HG03442 (cell line): ENCODE measurements at regions not wholly inside any gene's neighbourhood (a gene's known extent, or its start where the extent isn't known, plus 50 kb on each side); places are given as distances from the start of the nearest gene placed in this dataset.
"Not testable (repeated sequence)": the region's sequence is repeated elsewhere in the genome, so short reads cannot be mapped to it uniquely, and the experiment has no call there.

Experiments used
- ATAC-seq: cut with Tn5 transposase; IDR thresholded peaks from one replicate; pipeline ENCODE4 v1.9.1; 2021; ENCODE audit warnings: mild to moderate bottlenecking, moderate library complexity; ENCODE audit not compliant: unreplicated experiment

DNA sequence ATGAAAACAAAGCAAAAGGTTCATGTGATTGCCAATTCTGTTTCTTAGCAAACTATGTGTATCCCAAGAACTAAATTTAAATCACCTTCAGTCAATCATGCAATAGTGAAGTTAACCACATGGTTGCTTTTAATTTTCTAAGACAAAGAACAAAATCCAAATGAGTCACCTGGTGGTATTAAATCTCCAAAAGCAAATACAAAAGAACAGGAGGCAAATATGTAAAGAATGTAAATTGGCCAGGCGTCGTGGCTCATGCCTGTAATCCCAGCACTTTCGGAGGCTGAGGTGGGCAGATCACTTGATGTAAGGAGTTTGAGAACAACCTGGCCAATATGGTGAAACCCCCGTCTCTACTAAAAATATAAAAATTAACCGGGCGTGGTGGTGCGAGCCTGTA is 54.2 kb upstream of the PIK3R4 start:
- no peak for ATAC-seq

DNA sequence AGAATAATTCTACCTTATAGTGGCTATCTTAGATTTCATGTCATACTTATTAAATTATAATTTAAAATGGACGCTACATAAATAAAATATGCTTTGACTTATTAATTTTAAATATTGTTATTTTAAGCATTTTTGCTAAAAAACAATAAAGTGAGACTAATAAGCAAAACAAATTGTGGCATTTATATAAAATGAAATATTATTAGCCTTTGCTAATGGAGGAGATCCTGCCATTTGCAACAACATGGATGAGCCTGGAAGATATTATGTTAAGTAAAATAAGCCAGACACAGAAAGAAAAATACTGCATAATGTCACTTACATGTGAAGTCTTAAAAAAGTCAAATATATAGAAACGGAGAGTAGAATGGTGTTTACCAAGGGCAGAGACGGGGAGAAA is 54.8 kb upstream of the PIK3R4 start:
- no peak for ATAC-seq

DNA sequence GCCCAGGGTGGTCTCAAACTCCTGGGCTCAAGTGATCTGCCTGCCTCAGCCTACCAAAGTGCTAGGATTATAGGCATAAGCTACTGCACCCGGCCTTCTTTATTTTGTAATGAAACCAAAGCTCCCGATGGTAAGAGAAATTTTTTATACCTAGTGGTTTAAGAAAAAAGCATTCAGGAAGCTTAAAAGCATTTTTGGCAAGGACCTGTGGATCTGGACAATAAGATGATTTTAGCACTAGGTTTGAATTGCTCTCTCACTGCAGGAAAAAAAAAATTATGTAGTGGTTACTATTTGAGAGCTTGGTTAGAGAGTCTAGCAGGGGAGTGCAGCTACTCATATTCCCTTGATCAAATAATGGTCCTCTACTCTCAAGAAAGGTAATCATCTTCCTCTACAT is 64.9 kb upstream of the PIK3R4 start:
- no peak for ATAC-seq

DNA sequence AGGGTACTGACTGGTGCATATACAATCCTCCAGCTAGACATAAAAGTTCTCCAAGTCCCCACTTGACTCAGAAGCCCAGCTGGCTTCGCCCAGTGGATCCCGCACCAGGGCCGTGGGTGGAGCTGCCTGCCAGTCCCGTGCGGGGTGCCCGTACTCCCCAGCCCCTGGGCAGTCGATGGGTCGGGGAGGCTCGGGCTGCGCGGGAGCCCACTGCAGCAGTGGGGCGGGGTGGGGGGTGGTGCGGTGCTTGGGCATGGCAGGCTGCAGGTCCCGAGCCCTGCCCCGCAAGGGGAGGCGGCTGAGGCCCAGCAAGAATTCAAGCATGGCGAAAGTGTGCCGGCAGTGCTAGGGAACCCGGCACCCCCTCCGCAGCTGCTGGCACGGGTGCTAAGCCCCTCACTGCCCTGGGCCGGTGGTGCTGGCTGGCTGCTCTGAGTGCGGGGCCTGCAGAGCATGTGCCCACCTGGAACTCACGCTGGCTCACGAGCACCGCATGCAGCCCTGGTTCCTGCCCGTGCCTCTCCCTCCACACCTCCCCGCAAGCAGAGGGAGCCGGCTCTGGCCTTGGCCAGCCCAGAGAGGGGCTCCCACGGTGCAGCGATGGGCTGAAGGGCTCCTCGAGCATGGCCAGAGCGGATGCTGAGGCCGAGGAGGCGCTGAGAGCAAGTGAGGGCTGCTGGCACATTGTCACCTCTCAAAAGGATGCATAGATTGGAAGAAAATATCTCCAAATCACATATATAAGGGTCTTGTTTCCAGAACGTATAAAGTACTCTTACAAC is 68.3 kb upstream of the PIK3R4 start:
- ATAC-seq = no peak

DNA sequence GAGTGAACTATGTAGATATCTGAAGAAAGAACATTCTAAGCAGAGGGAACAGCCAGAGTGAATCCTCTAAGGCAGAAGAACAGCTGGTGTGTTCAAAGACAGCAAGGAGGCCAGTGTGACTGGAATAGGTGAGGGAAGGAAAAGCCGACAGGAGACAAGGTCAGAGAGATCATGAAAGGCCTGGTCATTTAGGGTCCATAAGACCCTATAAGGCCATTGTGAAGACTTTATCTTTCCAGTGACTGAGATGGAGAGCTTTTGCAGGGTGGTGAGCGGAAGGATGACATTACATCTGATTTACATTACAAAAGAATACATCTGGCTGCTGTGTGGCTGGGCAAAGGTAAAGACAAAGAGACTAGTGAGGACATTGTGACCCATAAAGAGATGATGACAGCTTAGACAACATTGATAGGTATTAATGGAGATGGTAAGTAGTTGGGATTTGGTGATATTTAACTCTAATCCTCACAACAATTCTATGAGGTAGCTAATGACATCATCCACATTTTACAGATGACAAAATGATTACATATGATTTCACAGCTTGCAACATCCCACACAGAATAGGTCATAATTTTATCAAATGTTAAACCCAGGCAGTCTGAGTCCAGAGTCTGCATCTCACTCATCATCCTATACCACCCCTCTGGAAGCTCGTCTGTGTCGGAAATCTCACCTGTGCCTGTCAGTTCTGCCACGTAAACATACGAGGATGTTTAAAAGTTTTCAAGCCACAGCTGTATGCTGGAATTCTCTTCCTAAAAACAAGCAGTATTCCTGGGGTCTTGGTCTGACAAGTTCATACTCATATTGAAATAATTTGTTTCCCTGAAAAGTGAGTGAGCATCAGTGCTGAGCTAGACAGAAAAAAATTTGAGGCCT is 70.2 kb upstream of the PIK3R4 start:
- no peak for ATAC-seq

DNA sequence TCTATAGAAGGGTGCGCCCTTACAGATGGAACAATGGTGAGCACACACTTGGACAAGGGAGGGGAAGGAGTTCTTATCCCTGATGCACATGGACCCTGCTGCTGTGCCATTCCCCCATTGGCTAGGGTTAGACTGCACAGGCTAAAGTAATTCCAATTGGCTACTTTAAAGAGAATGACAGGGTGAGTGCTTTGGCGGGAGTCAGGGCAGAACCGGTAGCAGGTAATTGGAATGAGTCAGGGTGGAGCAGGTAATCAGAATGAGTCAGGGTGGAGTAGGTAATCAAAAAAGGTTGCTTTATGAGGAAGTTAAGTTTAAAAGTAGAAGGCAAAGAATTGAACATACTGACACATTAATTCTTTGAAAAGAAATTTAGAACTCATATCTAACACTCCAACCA is 71.4 kb upstream of the PIK3R4 start:
- ATAC-seq = not testable (repeated sequence)

DNA sequence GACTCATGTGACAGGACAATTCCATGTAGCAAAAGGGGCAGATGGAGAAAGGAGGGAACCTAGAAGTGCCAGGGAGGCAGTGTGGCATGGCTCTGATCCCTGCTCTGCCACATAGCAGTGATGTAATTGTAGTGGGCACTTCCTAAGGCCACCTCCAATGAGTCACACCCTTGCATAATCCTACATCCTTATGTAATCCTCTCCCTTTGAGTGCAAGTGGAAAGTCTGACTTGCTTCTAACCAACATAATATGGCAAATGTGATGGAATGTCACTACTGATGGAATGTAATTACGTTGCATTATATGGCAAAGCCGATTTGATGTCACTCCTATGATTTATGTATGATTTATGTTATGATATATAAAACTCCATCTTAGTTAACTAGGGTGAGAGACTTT is 72.9 kb upstream of the ATP2C1 start:
- ATAC-seq = no peak

DNA sequence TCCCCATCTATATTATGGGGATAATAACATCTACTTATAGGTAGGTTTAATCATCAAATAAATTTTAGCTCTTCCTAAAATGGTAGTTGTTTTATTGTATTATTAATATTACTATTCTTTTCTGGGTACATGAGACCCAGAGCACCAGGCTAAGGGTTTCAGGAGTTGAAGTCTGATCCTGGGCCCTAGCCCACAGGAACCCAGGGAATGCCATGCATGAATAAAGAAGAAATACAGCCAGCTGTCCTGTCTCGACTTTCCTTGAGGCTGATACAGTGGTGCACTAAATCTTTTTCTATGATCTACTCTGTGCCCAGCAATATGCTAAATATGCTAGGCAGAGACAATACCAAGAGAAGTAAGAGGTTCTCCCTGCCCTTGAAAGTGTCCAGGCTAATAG is 72.1 kb upstream of the ATP2C1 start:
- no peak for ATAC-seq

DNA sequence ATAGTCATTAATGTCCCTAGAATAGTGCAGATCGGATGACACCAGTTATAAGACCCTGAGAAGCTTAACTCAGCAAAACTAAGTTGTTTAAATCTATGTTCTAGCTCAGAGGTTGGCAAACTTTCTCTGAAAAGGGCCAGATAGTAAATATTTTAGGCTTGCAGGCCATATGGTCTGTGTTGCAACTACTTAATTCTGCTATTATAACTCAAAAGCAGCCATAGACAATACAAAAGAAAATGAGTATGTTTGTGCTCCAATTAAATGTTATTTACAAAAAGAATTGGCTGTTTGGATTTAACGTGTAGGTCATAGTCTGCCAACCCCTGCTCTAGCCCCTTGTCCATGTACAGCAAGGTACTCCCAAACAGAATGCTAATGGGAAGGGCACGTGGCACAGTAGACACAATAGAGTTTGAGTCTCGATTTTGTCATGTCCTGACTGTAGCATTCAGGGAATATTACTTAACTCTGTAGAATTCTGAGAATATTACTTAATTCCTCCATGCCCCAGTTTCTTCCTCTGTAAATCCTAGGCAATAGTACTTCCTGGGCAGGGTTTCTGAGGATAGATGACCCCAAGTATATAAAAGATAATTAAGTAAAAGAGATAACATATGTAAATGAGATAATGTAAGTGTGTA is 70.5 kb upstream of the ATP2C1 start:
- ATAC-seq = no peak

DNA sequence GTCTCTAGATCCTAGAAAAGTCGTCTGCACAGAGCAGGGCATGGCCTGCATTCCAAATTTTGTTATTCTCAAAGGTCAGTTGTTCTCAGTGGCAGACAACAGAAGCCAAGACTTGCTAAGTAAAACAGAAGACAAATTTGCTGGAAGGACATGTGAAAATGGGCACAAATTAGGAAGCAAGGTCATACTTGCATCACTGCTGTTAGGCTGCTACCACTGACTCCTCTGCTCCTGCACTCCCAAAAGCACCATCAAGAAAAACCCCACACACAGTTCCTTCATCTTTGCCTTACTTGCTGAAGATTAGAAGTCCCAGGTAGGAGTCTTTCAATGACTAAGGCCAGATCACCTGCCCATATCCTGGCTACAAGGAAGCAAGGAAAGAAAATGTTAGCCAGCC is 69.9 kb upstream of the ATP2C1 start:
- ATAC-seq = no peak

DNA sequence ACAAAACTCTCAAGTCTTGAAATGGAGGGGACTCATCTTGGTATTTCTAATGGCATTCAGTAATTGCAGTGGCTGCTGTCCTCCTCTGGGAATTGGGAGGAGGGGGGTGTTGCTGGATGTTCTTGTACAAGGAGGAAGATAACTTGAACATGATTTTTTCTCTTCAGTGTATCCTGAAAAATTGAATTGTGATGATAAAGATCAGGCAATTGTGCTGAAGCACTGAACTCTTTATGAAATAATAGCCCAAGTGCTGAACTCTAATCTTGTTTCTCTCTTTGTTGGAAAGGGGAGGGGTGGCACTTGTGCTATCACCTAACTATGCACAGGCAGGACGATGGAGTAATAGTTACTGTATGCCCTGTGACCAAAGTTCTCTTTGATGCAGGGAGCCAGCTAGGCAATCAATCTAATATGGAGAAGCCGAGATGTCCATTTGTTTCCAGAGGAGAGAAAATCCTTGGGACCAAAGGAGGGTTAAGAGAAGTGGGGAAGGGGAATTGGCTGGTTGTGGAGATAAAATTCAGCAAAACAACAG is 68.1 kb upstream of the ATP2C1 start:
- ATAC-seq = no peak

DNA sequence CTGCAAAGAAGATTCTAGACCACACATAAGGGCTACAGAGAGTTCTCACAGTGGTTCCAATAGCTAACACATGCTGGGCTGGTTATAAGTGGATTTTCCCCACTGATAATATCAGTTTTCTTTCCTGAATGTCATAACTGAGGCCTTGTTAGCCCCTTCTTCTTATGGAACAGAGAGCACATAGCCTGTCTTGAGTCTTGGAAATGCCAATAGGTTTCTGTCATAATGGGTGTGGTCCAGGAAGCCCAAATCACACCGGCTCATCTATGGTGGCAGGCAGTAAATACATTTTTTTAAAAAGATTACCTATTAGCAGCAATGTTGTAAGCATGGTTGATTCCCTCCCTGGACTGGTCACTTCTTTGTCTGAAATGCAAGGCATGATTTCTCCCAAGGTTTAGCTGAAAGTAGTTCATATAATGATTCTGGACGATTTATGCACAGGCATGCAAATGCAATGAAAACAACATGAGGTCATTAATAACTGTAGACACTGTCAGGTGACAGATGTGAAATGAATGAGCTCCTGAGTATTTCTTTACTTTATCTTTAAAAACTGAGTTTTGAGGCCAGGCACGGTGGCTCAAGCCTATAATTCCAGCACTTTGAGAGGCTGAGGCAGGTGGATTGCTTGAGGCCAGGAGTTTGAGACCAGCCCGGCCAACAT is 67.2 kb upstream of the ATP2C1 start:
- no peak for ATAC-seq

DNA sequence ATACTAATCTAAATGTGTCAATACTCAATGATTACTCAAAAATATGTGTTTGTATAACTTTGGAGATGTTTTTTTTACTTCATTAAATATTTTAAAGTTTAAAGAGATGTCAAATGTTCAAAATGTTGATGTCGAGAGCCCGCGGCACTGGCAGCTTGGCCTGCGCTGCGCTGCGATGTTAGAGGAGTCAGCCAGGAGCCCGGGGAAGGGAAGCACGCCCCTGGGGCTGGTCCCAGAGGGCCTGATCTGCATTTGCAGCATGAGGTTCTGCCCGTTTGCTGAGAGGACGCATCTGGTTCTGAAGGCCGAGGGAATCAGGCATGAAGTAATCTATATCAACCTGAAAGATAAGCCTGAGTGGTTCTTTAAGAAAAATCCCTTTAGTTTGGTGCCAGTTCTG is 66.4 kb upstream of the ATP2C1 start:
- no peak for ATAC-seq

DNA sequence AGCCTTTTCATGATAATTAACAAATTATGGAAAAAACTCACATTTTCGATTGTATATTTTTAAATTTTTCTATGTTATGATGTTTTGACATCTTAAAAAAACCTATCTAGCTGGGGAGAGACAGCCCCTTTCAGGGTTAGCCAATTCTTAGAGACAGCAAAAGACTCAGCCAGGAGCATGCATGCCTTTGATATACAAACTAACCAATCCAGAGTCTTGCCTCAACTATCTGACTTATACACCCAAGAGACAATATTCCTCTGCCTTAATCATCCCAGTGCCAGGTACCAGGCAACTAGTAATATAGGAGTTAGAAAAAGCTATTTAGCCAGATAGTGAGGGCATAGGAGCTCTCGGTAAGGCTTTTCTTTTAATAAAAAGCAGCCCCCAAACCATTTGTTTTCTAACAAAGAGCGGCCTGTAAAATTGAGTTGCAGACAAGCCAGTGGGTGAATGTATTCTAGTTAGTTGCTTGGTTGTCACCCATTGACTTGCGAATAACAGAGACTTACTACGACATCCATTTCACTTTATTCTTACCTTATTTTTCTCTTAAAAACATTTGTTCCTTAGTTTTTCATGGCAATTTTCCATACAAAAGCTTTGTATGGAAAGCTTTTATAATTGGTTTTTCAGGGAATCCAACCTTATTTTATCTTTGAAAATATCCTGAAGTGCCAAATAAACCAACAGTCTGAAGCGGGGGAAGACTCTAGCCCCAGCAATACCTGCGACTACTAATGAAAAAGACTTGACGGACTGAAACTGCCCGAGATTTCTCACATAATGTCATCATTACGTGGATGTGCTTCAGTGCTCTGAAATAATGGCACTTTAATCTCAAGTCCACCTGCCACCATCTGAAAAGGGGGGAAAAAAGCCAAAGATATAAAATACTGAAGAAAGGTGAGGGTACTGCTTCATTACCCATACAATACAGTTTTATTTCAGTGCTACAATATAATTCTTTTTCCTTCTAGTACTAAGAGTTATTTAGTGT is 64.6 kb upstream of the ATP2C1 start:
- no peak for ATAC-seq

DNA sequence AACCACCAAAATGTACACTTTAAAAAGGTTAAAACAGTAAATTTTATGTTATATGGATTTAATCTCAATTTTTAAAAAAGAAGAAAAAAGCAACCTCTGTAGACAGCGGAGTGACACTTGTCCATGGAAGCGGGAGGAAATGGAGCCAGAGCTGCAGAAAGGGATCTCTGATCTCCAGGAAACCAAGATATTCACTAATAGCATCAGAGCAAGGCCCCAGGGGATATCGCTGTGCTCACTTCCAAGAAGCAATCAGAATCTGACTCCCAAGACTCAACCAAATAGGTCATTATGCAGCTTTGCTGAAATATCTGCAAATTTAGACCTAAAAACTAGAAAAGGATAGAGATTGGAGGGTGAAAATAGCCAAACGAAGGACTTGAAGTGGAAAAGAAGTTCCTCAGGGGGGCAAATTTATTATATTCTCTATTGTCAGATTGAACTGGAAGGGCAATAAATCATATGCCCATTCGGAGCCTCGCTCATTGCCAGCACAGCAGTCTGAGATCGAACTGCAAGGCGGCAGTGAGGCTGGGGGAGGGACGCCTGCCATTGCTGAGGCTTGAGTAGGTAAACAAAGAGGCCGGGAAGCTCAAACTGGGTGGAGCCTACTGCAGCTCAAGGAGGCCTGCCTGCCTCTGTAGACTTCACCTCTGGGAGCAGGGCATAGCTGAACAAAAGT is 62.0 kb upstream of the ATP2C1 start:
- no peak for ATAC-seq

DNA sequence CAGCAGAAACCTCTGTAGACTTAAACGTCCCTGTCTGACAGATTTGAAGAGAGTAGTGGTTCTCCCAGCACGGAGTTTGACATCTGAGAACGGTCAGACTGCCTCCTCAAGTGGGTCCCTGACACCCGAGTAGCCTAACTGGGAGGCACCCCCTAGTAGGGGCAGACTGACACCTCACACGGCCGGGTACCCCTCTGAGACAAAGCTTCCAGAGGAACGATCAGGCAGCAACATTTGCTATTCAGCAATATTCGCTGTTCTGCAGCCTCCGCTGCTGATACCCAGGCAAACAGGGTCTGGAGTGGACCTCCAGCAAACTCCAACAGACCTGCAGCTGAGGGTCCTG is 61.5 kb upstream of the ATP2C1 start:
- ATAC-seq = not testable (repeated sequence)

DNA sequence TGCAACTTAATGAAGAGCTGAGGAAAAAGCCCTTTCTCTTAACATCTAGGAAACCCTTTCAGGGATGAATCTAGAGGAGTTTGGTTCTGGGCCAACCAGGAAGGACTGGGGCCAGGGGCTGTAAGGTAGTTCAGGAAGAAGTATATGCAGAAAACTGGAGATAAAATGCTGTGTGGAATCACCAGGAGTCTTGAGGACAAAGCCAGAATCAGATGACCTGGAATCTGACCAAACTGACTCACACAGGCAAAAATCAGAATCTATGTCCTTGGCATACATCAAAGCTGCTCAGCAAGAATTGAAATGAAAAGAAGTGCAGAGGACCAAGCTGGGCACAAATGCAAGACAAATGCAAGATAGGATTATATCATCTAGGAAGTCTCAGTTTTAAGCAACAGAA is 59.4 kb upstream of the ATP2C1 start:
- no peak for ATAC-seq

DNA sequence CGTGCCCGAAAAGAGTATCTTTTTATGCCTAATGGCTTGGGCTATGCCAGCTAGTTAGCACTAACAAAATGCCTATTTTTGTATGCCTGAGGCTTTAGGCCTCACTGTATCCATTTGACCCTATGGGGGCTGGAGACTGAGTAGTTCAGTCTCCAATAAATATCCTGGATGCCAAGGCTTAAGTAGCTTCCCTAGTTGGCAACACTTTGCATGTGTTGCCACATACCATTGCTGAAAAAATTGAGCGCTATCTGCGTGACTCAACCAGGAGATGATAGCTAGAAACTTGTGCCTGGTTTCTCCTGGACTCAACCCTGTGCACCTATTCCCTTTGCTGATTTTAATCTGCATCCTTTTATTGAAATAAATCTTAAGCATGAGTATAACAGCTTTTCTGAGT is 58.4 kb upstream of the ATP2C1 start:
- no peak for ATAC-seq

DNA sequence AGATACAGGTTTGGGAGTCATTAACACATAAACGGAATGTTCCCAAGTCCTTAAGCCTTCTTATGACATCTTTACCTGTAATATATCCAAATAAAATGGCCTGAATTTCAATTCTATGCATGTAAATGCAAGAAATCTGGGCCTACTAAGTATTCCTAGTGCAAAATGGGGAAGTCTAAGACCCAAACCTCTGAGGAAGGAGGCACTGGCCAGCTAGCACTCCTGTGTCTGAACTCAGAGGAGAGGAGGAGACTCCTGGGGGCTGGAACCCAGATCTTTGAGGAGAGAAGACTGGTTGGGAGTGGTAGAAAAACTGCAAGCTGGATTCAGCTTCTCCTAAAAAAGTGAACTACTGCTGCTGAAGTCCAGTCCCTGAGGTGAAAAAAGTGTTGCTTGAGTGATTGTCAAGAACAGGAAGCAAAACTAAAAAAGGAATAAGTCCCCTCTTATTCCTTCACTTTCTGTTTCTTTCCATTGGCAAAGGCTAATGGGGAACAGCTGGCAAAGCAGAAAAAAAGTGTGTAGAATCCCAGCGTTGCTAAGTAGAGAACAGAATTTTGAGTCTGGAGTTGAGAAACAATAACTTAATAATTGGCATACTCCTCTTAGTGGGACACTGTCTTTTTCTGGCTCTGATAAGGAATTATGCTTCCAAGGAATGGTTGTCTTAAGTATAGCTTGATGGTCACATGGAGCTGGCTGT is 54.8 kb upstream of the ATP2C1 start:
- ATAC-seq = no peak
